T-helper 2 cell (primary cell): ENCODE measurements at regions not wholly inside any gene's neighbourhood (a gene's known extent, or its start where the extent isn't known, plus 50 kb on each side); places are given as distances from the start of the nearest gene placed in this dataset.
"Not testable (repeated sequence)": the region's sequence is repeated elsewhere in the genome, so short reads cannot be mapped to it uniquely, and the experiment has no call there.

Experiments used
- DNase-seq, 5 experiments: peaks; one replicate each; pipeline versions ENCODE4 v3.0.0 to v3.0.0-alpha.2; 2012 to 2022

DNA sequence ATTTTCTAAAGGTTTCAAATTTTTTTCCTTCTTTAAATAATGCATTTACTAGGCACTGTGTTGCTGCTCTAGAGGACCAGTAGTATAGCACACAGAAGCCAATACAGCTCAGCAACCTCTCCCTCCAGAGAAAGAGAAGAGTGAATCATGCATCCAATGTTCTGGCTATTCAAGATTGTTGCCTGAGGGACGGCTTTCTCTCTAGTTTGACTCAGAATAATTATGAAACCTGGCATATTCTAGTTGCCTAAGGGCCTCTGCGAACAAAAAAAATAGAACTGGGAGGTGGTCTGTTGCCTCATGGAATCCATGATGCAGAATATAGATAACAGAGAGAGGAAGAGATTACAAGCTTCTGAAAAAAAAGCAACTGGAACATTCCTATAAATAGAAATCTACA lies 1233.3 kb upstream of the PABPC4L start:
- DNase-seq = no peak

DNA sequence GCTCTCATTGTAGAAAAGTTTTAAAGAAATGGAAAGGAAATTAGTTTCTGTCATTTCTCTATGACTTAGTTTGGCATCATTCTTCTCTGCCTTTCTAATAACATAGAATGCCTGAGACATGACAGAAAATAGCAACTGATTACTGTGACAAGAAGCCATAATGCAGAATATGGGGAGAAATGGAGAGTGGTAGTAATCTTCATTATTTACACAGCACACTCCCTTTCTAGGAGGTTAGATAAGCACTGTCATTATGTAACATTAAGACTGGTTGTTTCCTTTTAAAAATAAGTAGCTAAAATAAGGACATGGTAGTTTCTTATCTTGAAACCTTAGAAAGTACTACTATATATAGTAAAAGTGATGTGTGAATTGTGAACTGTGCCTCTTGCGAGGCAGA lies 1227.9 kb upstream of the PABPC4L start:
- no peak for DNase-seq

DNA sequence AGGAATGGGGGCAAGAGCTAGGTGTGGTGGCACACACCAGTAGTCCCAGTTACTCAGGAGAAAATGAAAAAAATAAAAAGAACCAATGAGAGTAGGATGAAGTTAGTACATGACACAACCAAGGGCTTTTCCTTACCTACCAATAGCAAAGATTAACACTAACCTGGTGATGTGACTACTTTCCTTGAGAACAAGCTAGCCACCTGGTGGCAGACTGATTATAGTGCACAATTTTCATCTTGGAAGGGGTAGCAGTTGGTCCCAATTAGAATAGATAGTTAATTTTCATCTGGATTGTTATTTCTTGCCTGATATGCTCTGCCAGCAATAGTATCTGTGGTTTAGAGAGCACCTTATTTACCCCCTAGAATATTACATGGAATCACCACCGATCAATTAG lies 1216.8 kb upstream of the PABPC4L start:
- no peak for DNase-seq

GRCh38 chr4:135412213-135412612 lies 1210.6 kb upstream of the PABPC4L start:
- DNase-seq = no peak

GRCh38 chr4:135411251-135411650 lies 1209.7 kb upstream of the PABPC4L start:
- DNase-seq = no peak

- DNase-seq = not testable (repeated sequence)
Measured at GRCh38 chr4:135409261-135409660, 1207.7 kb upstream of the PABPC4L start.

GRCh38 chr4:135408109-135408508 lies 1206.5 kb upstream of the PABPC4L start:
- no peak for DNase-seq

- DNase-seq = not testable (repeated sequence)
Measured at GRCh38 chr4:135406597-135406996, 1205.0 kb upstream of the PABPC4L start.

GRCh38 chr4:135385830-135386581 lies 1184.4 kb upstream of the PABPC4L start:
- DNase-seq = no peak

- DNase-seq = no peak
Measured at GRCh38 chr4:135383356-135384288, 1182.0 kb upstream of the PABPC4L start.

DNA sequence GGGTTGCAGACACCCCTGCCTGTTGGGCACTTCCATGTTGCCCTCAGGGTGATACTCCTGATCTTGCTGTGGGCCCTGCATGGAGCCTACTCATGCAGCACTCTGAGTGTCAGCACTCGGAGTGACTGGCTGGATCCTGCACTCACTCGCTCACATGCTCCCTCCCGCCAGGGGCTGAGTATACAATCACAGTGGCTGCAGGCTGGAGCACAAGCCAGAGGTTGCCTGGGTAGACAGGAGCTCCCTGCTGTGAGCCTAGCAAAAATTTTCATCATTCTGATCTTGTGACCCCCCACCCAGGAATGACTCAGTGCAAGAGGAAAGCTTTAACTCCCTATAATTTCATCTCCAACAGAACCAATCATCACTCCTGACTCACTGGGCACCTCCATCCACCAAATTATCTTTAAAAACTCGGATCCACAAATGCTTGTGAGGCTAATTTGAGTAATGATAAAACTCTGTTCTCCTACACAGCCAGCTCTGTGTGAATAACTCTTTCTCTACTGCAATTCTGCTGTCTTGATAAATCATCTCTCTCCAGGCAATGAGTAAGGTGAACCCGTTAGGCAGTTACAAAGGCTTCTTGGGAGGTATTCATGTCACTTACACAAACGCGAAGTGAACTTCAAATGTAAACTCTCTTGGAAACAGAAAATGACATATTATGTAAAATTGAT lies 1180.8 kb upstream of the PABPC4L start:
- no peak for DNase-seq

DNA sequence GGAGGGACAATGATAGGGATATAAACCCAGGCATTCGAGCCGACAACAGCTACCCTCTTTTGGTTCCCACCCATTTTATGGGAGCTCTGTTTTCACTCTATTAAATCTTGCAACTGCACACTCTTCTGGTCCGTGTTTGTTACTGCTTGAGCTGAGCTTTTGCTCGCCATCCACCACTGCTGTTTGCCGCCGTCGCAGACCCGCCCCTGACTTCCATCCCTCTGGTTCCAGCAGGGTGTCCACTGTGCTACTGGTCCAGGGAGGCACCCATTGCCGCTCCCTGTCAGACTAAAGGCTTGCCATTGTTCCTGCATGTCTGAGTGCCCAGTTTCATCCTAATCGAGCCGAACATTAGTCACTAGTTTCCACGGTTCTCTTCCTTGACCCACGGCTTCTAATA lies 1170.5 kb upstream of the PABPC4L start:
- no peak for DNase-seq

DNA sequence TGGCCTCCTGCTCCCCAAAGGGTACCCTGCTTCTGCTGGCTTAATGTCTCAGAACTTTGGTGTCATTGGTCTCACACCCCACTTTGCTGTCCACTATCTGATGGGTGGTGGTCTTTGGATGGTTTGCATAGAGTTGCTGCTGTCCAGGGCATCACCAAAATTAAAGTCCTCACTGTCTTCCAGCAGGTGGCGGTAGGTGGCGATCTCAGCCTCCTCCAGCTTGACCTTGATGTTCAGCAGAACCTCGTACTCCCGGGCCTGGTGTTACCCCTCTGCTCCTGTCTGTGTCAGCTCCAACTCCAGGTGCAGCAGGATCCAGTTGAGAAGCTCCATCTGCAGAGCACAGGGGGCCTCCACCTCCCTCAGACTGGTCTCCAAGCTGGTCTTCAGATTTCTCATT lies 1169.5 kb upstream of the PABPC4L start:
- DNase-seq = peak in 1 of 5 experiments; percentile 0

GRCh38 chr4:135368831-135369230 lies 1167.2 kb upstream of the PABPC4L start:
- DNase-seq = no peak

GRCh38 chr4:135365065-135365464 lies 1163.5 kb upstream of the PABPC4L start:
- DNase-seq = no peak

DNA sequence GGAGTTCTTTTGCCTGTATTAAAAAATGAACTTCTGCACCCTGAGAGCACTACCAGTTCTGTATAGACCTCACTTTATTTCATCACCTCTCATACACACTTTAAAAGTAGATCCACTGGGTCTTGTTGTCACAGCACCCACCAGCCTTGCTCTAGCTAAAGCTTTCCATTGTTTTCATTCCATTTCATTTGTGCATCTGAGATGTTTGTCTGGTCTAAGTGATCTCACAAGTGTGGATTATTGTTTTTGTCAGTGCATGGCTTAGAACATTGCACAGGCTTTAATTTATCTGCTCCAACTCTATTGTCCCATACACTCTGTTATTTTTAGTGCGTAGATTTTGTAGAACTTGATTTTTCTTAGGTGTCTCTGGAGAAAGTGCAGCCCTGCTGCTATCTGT lies 1157.5 kb upstream of the PABPC4L start:
- no peak for DNase-seq

DNA sequence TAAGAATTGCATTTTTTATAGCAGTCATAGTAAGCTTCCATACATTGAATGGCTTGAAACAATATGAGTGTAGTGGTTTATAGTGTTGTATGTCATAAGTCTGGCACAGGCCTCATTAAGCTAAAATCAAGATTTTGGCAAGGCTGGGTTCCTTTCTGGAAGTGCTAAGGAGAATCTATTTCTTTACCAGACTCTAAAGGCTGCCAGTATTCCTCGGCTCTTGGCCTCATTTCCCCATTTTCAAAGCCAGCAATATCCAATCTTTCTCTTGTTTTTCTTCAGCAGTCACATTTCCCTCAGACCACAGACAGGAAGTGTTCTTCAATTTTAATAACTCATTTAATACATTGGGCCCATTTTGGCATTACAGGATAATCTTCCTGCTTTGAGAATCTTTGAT lies 1155.5 kb upstream of the PABPC4L start:
- no peak for DNase-seq

GRCh38 chr4:135354876-135355275 lies 1153.3 kb upstream of the PABPC4L start:
- no peak for DNase-seq

DNA sequence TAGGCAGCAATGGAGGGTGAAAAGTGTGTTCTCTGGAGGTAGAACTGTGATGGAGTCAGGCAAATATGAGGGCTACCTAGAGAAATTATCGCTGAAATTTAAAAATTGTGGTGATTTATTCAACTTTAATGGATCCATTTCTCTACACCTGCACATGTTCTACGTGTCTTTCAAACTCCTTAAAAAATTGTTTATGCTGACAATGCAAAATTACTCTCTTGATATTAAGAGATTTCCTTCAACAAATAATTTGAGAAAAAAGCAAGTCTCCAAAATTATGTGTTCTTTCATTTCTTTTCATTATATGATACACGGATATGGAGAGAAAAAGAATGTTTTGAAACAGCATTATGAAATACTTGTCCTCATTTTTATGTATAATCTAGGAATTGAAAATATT lies 1151.4 kb upstream of the PABPC4L start:
- DNase-seq = no peak

GRCh38 chr4:135344492-135344891 lies 1142.9 kb upstream of the PABPC4L start:
- DNase-seq = no peak

DNA sequence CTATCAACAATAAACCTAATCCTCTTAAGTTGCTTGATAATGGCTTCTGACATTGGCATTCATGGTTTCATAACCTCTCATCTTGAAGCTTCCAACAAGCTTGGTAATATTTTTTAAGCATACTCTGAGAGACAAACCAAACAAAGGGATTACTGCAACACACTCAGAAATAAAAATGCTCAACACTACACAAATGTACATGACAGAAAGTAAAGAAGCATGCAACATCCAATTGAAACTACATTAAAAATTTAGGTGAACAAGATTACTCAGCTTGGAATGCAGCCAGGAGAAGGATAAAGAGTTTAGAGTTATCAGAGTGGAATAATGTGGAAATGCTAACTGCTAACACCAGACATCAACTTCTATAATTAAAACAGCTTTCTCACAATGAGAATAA lies 1136.6 kb upstream of the PABPC4L start:
- no peak for DNase-seq

- no peak for DNase-seq
Measured at GRCh38 chr4:135325264-135325663, 1123.7 kb upstream of the PABPC4L start.

- no peak for DNase-seq
Measured at GRCh38 chr4:135319685-135320084, 1118.1 kb upstream of the PABPC4L start.
